Heart left ventricle (tissue), 16 donors: ENCODE measurements at regions not wholly inside any gene's neighbourhood (a gene's known extent, or its start where the extent isn't known, plus 50 kb on each side); places are given as distances from the start of the nearest gene placed in this dataset.

Experiments used
- ATAC-seq, 4 donors: fragments of 200-7000 bp; cut with Tn5 transposase; one replicate each; pipeline ENCODE4 v1.9.1; 2020 to 2022; ENCODE audit warnings: moderate library complexity in 4 of 4, mild to moderate bottlenecking in 3 of 4, moderate number of reproducible peaks in 1 of 4
- DNase-seq, 5 donors: peaks; one replicate each; pipeline ENCODE4 v3.0.0-alpha.2; 2020
- H3K27ac ChIP-seq, 12 donors: fragments of 200-600 bp; sonication (generic) in 4 of 12; one replicate each; pipeline versions ENCODE4 v1.5.0 to v1.8.0; 2016 to 2022; ENCODE audit warnings: mild to moderate bottlenecking in 2 of 12
- H3K27me3 ChIP-seq, 9 donors: fragments of 200-600 bp; sonication (generic) in 2 of 9; one replicate each; pipeline versions ENCODE4 v1.5.1 to v1.8.0; 2016 to 2022; ENCODE audit warnings: mild to moderate bottlenecking in 3 of 9
- H3K36me3 ChIP-seq, 9 donors: fragments of 200-600 bp; sonication (generic) in 2 of 9; one replicate each; pipeline versions ENCODE4 v1.5.0 to v1.8.0; 2018 to 2022; ENCODE audit warnings: mild to moderate bottlenecking in 2 of 9
- H3K4me1 ChIP-seq, 12 donors: fragments of 200-600 bp; sonication (generic) in 4 of 12; one replicate each; pipeline versions ENCODE4 v1.5.0 to v1.8.0; 2016 to 2022; ENCODE audit warnings: mild to moderate bottlenecking in 3 of 12
- H3K4me3 ChIP-seq, 12 donors: fragments of 200-600 bp; sonication (generic) in 4 of 12; one replicate each; pipeline versions ENCODE4 v1.5.0 to v1.8.0; 2017 to 2022; ENCODE audit warnings: mild to moderate bottlenecking in 9 of 12, moderate library complexity in 4 of 12
- H3K9me3 ChIP-seq, 12 donors: fragments of 200-600 bp; sonication (generic) in 4 of 12; one replicate each; pipeline versions ENCODE4 v1.5.0 to v1.8.0; 2016 to 2022; ENCODE audit warnings: mild to moderate bottlenecking in 1 of 12
- POLR2A ChIP-seq, 2 donors: fragments of 450-650 bp; IDR thresholded peaks; one replicate each; pipeline ENCODE4 v1.6.1; 2017; ENCODE audit warnings: antibody characterized with exemption in 2 of 2, mild to moderate bottlenecking in 2 of 2, moderate library complexity in 2 of 2
- WGBS, 4 donors: extraction: QIAGEN DNeasy Blood & Tissue Kit in 2 of 4; methylation state at CpG; one replicate each; pipeline versions ENCODE4 v1.1.5 to v1.1.7; 2013 to 2018; 5-methylcytosine and 5-hydroxymethylcytosine counted together
- intact Hi-C, 10 donors: fragments of 100-400 bp; cut with DNase I; formaldehyde crosslinking; loops; one replicate each; pipeline versions ENCODE4 v1.11.1 to v1.14.2; 2022
- TF ChIP-seq, protein P1 (sequence below), 12 donors: fragments of 200-600 bp; sonication (generic) in 4 of 12; IDR thresholded peaks; one replicate each; pipeline versions ENCODE4 v1.5.0 to v1.8.0; 2018 to 2022; ENCODE audit warnings: antibody characterized with exemption in 12 of 12, mild to moderate bottlenecking in 5 of 12
- donor health status: ischemic (EF 13 %, LVEDD 7.1; RV severe dilation, severe dysfunction).
- donor health status: healthy with polysubstance abuse.
- donor health status: DM: no; HTN: yes; CAD: no.
- donor health status: DM: no; HTN: no; CAD: no.
- donor health status: ischemic (EF 25% LVEDD 6.9; RV normal size, moderate dysfunction).
- donor health status: ischemic (EF 25% LVEDD 5.7; RV mildly dilated, moderate dysfunction).
- donor health status: healthy.
- donor health status: DM: yes; HTN: yes; CAD: no.
- donor health status: ischemic (EF 35%, LVEDD 5.7; RV mildly dilated, moderate dysfunction).
- donor health status: nonischemic (EF 11% LVEDD 7.7; RV severe dilation, severe dysfunction).
- donor health status: DM: yes; HTN: yes; CAD: no.
- donor health status: PGD.
- donor health status: ischemic (EF 29% LVEDD 5.4; RV normal size, mild dysfunction).
- donor health status: nonischemic (EF 23%, LVEDD 6.1; RV moderate dilation, normal function).

GRCh38 chr18:10314066-10314465, 140.4 kb upstream of the APCDD1 start:
- TF ChIP-seq POLR2A (IDR thresholded peaks at IDR 0.05): no peak
- TF ChIP-seq, protein P1, sequence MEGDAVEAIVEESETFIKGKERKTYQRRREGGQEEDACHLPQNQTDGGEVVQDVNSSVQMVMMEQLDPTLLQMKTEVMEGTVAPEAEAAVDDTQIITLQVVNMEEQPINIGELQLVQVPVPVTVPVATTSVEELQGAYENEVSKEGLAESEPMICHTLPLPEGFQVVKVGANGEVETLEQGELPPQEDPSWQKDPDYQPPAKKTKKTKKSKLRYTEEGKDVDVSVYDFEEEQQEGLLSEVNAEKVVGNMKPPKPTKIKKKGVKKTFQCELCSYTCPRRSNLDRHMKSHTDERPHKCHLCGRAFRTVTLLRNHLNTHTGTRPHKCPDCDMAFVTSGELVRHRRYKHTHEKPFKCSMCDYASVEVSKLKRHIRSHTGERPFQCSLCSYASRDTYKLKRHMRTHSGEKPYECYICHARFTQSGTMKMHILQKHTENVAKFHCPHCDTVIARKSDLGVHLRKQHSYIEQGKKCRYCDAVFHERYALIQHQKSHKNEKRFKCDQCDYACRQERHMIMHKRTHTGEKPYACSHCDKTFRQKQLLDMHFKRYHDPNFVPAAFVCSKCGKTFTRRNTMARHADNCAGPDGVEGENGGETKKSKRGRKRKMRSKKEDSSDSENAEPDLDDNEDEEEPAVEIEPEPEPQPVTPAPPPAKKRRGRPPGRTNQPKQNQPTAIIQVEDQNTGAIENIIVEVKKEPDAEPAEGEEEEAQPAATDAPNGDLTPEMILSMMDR (IDR thresholded peaks at IDR 0.05): no peak
- 96 to 99% (median 98%) methylated on average over 5 of the region's 5 CpGs for WGBS, 4 donors

DNA sequence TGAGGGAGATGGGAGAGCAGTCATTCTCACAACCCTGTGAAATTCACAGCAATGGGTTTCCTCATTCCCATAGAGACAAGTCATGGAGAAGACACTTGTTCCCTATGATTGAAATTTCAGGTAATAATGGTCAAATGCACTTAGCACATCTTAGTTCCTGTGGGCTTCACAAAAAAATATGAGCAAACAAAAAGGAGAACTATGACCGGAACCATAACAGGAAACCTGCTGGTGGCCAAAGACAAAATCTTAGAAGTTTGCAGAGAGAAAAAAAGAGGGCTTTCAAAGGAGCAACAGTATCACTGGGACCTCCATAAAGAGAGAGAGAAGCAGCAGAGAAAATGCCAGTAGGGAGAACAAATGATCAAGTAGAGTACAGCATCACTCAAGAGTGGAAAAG, 138.9 kb upstream of the APCDD1 start:
- DNase-seq (no peak), ATAC-seq (no peak)
- Histone ChIP-seq H3K9me3 (no peaks in the 10 kb centered on the region), H3K36me3 (no peaks in the 10 kb centered on the region), H3K27ac (no peak overlapping the region), H3K4me1 (peaks cover 0 to 15% (median 0%) of the 10 kb centered on the region in 12 donors), H3K27me3 (no peaks in the 10 kb centered on the region), H3K4me3 (no peak overlapping the region)
- TF ChIP-seq POLR2A (IDR thresholded peaks at IDR 0.05): no peak
- TF ChIP-seq, protein P1 (IDR thresholded peaks at IDR 0.05): no peak
- WGBS, 4 donors: 71 to 87% (median 78%) methylated on average over 1 of the region's 1 CpG
- intact Hi-C loops: no loop called here

More at GRCh38 chr18:10314066-10314465, 140.4 kb upstream of the APCDD1 start:
- intact Hi-C loops: no loop called here
- ATAC-seq: no peak
- H3K4me3 ChIP-seq: no peak overlapping the region
- no peak overlapping the region for H3K27ac ChIP-seq
- no peaks in the 10 kb centered on the region for H3K36me3 ChIP-seq
- H3K27me3 ChIP-seq: no peaks in the 10 kb centered on the region
- no peak for DNase-seq
- H3K9me3 ChIP-seq: no peaks in the 10 kb centered on the region
- H3K4me1 ChIP-seq: peaks cover 0 to 4% (median 0%) of the 10 kb centered on the region in 12 donors

- Histone ChIP-seq H3K36me3 (no peaks in the 10 kb centered on the region), H3K9me3 (no peaks in the 10 kb centered on the region), H3K4me1 (peaks cover 0 to 16% (median 0%) of the 10 kb centered on the region in 12 donors), H3K4me3 (no peak overlapping the region), H3K27ac (no peak overlapping the region), H3K27me3 (no peaks in the 10 kb centered on the region)
- intact Hi-C loops: no loop called here
- ATAC-seq: no peak
- no peak for DNase-seq
- WGBS, 4 donors: 86 to 92% (median 89%) methylated on average over 7 of the region's 7 CpGs
- TF ChIP-seq, protein P1 (IDR thresholded peaks at IDR 0.05): no peak
- TF ChIP-seq POLR2A (IDR thresholded peaks at IDR 0.05): no peak
Measured at GRCh38 chr18:10316778-10317177, 137.7 kb upstream of the APCDD1 start.

- ATAC-seq (no peak), DNase-seq (no peak)
- no peaks in the 10 kb centered on the region for H3K36me3 ChIP-seq
- no peaks in the 10 kb centered on the region for H3K27me3 ChIP-seq
- WGBS, 4 donors: 62 to 77% (median 72%) methylated on average over 6 of the region's 6 CpGs
- TF ChIP-seq POLR2A (IDR thresholded peaks at IDR 0.05): no peak
- TF ChIP-seq, protein P1 (IDR thresholded peaks at IDR 0.05): no peak
- no peak overlapping the region for H3K27ac ChIP-seq
- peaks cover 0 to 16% (median 0%) of the 10 kb centered on the region in 12 donors for H3K4me1 ChIP-seq
- no peak overlapping the region for H3K4me3 ChIP-seq
- H3K9me3 ChIP-seq: no peaks in the 10 kb centered on the region
- intact Hi-C loops: no loop called here
Measured at GRCh38 chr18:10317864-10318690, 136.4 kb upstream of the APCDD1 start.
